WI38 (cell line): ENCODE measurements at regions not wholly inside any gene's neighbourhood (a gene's known extent, or its start where the extent isn't known, plus 50 kb on each side); places are given as distances from the start of the nearest gene placed in this dataset.

Experiments
- H3K4me3 ChIP-seq: 2 replicates; pipeline ENCODE4 v1.5.1; 2011; ENCODE audit warnings: low read depth, mild to moderate bottlenecking, control low read depth, low read length
- CTCF ChIP-seq: IDR thresholded peaks from 2 replicates; pipeline ENCODE4 v1.5.1; 2012; ENCODE audit warnings: low read depth, mild to moderate bottlenecking, control low read depth, low read length

DNA sequence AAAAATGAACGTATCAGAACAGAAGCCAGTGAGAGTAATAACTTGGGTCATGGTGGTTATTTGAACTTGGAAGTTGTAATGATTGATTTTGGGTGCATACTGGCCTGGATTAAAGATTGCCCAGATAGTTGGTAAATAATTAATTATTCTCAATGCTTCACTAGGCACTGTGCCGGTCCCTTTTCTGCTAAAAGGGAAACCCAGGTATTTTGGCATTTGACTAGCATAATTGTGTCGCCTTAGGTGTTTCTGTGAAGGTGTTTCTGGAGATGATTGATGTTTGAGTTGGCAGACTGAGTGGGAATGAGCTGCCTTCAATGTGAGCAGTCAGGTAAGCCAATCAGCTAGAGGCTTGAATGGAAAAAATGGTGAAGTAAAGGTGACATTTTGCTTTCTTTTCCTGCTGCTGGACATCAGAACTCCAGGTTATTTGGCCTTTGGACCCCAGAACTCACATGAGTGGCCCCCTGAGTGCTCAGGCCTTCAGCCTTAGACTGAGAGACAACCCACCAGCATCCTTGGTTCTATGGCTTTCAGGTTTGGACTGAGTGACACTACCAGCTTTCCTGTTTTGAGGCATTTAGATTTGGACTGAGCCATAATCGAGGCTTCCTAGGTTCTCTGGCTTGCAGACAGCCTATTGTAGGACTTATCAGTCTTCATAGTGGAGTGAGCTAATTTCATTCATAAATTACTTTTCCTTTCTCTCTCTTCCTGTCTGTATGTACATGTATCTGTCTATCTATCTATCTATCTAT, 120.7 kb upstream of the PAPPA start:
- TF ChIP-seq CTCF = no peak
- H3K4me3 ChIP-seq = no peak overlapping the region

DNA sequence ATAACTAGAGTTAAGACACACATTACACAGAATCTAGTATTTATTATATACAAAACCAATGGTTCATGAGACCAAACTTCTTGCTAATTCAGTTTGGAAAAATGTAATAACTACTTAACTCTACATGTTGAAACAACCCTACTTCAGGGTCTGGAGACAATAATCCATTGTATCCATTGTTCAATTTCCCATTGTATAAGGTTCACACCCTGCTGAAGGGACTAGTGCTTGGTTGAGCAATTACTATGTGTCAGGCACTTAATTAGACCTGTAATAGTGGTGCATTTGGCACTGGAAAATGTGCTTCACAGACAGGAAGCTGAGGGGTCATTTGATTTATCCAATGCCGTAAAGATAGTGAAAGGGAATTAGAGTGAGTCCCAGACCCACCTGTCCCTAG, 114.3 kb upstream of the PAPPA start:
- H3K4me3 ChIP-seq = no peak overlapping the region
- no peak for TF ChIP-seq CTCF

- no peak for TF ChIP-seq CTCF
- H3K4me3 ChIP-seq = no peak overlapping the region
These were observed 113.7 kb upstream of the PAPPA start for GRCh38 chr9:116039893-116040292.

- no peak for TF ChIP-seq CTCF
- no peak overlapping the region for H3K4me3 ChIP-seq
These were observed 111.3 kb upstream of the PAPPA start for GRCh38 chr9:116042321-116042720.

DNA sequence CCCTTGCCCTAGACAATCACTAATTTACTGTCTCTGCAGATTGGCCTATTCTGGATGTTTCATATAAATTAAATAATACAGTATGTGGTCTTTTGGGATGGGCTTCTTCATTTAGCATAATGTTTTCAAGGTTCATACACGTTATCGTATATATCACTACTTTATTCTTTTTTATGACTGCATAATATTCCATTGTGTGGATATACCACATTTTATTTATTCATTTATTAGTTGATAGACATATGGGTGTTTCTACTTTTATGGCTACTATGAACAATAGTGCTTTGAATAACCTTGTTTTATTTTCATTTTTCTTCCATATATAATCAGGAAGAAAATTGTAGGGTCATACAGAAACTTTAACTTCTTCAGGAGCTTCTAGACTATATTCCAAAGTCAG, 108.5 kb upstream of the PAPPA start:
- no peak for TF ChIP-seq CTCF
- H3K4me3 ChIP-seq = no peak overlapping the region

GRCh38 chr9:116048081-116048480, 105.5 kb upstream of the PAPPA start:
- TF ChIP-seq CTCF = no peak
- H3K4me3 ChIP-seq = no peak overlapping the region

DNA sequence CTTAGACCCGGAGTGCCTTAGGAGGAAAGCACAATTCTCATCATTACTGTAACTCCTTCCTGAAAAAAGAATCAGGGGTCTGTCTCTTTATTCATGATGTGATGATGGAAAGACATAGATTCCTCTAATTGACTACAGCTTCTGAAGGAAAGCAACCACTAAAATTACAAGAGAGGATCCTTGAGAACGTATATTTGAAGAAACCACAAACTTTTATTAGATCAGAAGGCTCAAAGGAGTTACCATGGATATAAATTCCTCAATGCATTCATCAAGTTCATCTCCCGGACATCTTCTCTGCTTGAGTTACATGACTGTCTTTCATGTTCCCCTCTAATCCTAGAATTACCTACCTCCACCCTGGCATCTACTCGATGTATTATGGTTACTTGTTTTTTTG, 104.1 kb upstream of the PAPPA start:
- no peak for TF ChIP-seq CTCF
- H3K4me3 ChIP-seq = no peak overlapping the region
